ENCODE measurements at regions not wholly inside any gene's neighbourhood (a gene's known extent, or its start where the extent isn't known, plus 50 kb on each side); places are given as distances from the start of the nearest gene placed in this dataset.

DNA sequence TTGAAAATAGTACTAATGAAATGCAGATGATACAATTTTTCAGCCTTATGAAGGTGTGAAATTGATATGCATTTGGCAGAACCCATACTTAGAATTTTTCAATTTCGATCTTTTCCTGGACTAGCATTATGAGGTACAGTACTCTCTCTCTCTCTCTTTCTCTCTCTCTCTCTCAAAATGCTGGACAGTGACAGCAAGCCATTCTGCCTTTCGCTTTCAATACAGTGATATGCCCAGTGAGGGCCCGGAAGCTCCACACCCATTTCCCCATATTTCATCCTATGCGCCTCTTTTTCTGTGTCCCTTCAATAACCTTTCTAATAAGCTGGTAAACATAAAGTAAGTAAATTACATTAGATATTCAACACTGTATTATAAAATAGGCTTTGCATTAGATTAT, 595.0 kb upstream of the UBE2E2 start:
- TF ChIP-seq, protein P1, sequence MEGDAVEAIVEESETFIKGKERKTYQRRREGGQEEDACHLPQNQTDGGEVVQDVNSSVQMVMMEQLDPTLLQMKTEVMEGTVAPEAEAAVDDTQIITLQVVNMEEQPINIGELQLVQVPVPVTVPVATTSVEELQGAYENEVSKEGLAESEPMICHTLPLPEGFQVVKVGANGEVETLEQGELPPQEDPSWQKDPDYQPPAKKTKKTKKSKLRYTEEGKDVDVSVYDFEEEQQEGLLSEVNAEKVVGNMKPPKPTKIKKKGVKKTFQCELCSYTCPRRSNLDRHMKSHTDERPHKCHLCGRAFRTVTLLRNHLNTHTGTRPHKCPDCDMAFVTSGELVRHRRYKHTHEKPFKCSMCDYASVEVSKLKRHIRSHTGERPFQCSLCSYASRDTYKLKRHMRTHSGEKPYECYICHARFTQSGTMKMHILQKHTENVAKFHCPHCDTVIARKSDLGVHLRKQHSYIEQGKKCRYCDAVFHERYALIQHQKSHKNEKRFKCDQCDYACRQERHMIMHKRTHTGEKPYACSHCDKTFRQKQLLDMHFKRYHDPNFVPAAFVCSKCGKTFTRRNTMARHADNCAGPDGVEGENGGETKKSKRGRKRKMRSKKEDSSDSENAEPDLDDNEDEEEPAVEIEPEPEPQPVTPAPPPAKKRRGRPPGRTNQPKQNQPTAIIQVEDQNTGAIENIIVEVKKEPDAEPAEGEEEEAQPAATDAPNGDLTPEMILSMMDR (IDR thresholded peaks at IDR 0.05; ENCODE audit: insufficient read depth, low read length, missing control alignments): no peak
- POLR2A ChIA-PET: no interaction called here
- CTCF ChIA-PET: no interaction called here
- DNase-seq (ENCODE audit: low read depth, low spot score): no peak
- H3K4me3 ChIP-seq (ENCODE audit: low read depth, low read length): no peak overlapping the region

DNA sequence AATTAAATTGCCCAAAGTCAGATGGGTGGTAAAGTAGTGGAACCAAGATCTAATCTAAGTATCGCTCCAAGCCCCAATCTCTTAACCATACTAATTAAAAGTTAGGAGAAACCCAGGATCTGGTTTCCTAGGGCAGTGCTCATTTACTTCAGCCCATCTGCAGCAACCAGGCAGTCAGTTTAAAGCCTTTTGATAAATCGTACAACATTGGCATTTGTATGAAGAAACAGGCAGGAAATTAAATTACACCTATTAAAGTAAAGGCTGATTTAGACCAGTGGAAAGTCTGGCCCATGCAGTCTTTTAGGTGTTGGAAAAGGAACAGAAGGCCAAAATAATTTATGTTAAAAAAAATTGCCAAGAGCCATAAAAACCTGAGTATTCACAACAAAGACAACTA, 594.4 kb upstream of the UBE2E2 start:
- no peak for DNase-seq (ENCODE audit: low read depth, low spot score)
- TF ChIP-seq, protein P1 (IDR thresholded peaks at IDR 0.05; ENCODE audit: insufficient read depth, low read length, missing control alignments): no peak
- no peak overlapping the region for H3K4me3 ChIP-seq (ENCODE audit: low read depth, low read length)
- ChIA-PET CTCF (no interaction called here), POLR2A (no interaction called here)

DNA sequence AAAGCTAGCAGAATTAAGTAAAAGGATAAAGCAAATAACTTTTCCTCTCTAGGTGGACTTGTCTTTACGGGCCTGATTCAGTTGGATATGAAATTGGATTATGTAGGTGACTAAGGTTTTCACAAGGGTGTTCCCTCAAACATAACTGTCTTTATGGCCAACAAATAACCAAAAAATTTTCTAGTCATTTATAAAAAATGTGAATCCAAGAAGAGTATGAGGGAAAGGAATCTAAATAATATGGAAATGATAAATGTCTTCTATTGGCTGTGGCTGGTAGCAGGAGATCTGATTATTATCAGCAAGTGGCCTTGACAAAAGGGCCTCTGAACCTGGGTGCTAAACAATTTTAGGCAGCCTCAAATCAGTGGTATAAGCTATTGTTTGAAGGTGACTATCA, 594.0 kb upstream of the UBE2E2 start:
- H3K4me3 ChIP-seq (ENCODE audit: low read depth, low read length): no peak overlapping the region
- TF ChIP-seq, protein P1 (IDR thresholded peaks at IDR 0.05; ENCODE audit: insufficient read depth, low read length, missing control alignments): no peak
- ChIA-PET POLR2A (no interaction called here), CTCF (no interaction called here)
- no peak for DNase-seq (ENCODE audit: low read depth, low spot score)

DNA sequence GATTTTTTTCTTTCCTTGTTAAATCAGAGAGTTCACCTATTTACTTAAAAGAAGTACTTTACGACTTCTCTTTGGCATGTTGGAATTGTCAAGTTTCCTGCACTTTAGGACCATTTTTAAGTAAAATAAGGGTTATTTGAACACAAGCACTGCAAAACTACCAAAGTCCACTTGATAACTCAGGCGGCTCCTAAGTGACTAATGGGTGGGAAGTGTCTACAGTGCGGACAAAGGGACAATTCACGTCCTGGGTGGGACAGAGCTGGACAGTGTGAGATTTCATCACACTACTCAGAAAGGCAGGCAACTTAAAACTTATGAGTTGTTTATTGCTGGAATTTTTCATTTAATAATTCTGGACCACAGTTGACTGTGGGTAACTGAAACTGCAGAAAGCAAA, 590.2 kb upstream of the UBE2E2 start:
- DNase-seq (ENCODE audit: low read depth, low spot score): no peak
- TF ChIP-seq, protein P1 (IDR thresholded peaks at IDR 0.05; ENCODE audit: insufficient read depth, low read length, missing control alignments): no peak
- H3K4me3 ChIP-seq (ENCODE audit: low read depth, low read length): no peak overlapping the region
- POLR2A ChIA-PET: no interaction called here
- CTCF ChIA-PET: no interaction called here

DNA sequence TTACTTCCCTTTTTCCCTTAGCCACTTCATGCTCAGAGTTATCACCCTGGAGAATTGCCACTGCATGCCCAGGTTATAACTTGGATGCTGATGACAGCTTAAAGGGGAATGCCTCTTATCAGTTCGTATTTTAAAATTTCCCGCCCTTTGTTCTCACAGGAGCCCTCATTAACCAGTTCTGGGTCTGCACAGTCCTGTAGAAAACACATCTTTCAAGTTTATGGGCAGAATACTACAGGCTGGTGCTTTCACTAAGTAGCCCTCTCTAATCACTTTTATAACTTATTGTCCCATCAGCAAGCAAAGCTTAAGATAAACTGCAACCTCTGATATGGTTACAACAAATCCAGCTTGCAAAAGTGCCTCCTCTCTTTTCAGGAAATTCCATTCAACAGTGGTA, 587.3 kb upstream of the UBE2E2 start:
- TF ChIP-seq, protein P1 (IDR thresholded peaks at IDR 0.05; ENCODE audit: insufficient read depth, low read length, missing control alignments): no peak
- ChIA-PET POLR2A (no interaction called here), CTCF (no interaction called here)
- no peak overlapping the region for H3K4me3 ChIP-seq (ENCODE audit: low read depth, low read length)
- no peak for DNase-seq (ENCODE audit: low read depth, low spot score)

DNA sequence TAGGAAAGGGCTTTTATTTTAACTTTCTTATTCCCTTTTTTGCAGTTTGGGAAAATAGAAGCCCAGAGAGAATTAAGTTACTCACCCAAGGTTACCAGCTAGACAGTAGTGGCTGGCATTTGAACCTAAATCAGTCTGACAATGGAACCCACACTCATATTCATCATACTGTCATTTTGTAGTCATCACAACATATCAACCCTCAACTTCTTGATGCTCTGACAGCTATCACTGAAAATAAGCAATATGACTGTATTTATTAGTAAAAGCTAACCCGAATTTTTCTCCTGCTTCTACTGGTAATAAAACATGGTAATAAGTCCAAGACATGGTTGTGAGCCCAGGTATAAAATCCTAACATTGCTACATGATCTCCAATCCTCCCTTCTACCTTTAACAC, 585.8 kb upstream of the UBE2E2 start:
- TF ChIP-seq, protein P1 (IDR thresholded peaks at IDR 0.05; ENCODE audit: insufficient read depth, low read length, missing control alignments): no peak
- H3K4me3 ChIP-seq (ENCODE audit: low read depth, low read length): no peak overlapping the region
- CTCF ChIA-PET: no interaction called here
- no peak for DNase-seq (ENCODE audit: low read depth, low spot score)
- POLR2A ChIA-PET: no interaction called here
